ENCODE measurements at regions not wholly inside any gene's neighbourhood (a gene's known extent, or its start where the extent isn't known, plus 50 kb on each side); places are given as distances from the start of the nearest gene placed in this dataset.

DNA sequence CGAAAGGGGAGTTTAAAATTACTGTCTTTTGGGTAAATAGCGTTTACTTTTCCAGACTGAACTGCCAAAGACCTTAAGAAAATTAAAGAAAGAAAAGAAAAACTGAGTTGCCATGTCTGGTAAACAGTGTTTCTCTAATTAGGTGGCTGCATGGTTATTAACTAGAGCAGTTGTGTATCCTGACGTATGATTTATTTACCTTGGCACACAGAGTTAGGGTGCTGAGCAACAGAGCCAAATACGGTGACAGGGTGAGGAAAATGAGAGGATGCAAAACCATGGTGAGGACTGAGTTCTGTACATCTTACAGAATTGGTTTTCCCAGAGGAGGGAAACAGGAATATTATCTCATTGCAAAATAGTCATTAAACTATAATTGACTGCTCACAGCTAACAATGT is 546.4 kb upstream of the FZD8 start:
- Histone ChIP-seq H4K20me1 (ENCODE audit: insufficient read depth, low read length, poor library complexity, severe bottlenecking) (no peaks in the 10 kb centered on the region), H3K9me2 (replicated peaks; ENCODE audit: low read depth, low read length) (no peaks in the 10 kb centered on the region), H3K9ac (ENCODE audit: low read depth, low read length, poor library complexity, severe bottlenecking) (no peak overlapping the region), H3K36me3 (ENCODE audit: insufficient read depth, low read length) (no peaks in the 10 kb centered on the region), H3K4me1 (ENCODE audit: insufficient read depth, low read length, poor library complexity, severe bottlenecking) (no peaks in the 10 kb centered on the region), H3K4me3 (ENCODE audit: low read length, poor library complexity, severe bottlenecking) (no peak overlapping the region), H2AFZ (ENCODE audit: low read length) (no peak overlapping the region), H3K4me2 (ENCODE audit: low read depth, low read length, poor library complexity, severe bottlenecking) (no peak overlapping the region), H3K27me3 (ENCODE audit: insufficient read depth, low read length, poor library complexity, severe bottlenecking) (no peaks in the 10 kb centered on the region), H3K79me2 (ENCODE audit: insufficient read depth, low read length) (no peaks in the 10 kb centered on the region), H3K9me3 (ENCODE audit: insufficient read depth, low read depth, low read length) (0 out of 2 replicates have a peak, but pooled peaks cover 3% of the 10 kb centered on the region), H3F3A (ENCODE audit: low read depth) (no peaks in the 10 kb centered on the region)
- TF ChIP-seq, protein P1, sequence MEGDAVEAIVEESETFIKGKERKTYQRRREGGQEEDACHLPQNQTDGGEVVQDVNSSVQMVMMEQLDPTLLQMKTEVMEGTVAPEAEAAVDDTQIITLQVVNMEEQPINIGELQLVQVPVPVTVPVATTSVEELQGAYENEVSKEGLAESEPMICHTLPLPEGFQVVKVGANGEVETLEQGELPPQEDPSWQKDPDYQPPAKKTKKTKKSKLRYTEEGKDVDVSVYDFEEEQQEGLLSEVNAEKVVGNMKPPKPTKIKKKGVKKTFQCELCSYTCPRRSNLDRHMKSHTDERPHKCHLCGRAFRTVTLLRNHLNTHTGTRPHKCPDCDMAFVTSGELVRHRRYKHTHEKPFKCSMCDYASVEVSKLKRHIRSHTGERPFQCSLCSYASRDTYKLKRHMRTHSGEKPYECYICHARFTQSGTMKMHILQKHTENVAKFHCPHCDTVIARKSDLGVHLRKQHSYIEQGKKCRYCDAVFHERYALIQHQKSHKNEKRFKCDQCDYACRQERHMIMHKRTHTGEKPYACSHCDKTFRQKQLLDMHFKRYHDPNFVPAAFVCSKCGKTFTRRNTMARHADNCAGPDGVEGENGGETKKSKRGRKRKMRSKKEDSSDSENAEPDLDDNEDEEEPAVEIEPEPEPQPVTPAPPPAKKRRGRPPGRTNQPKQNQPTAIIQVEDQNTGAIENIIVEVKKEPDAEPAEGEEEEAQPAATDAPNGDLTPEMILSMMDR (conservative IDR thresholded peaks at IDR 0.05; ENCODE audit: low read length) = no peak
- TF ChIP-seq EZH2phosphoT487 (IDR thresholded peaks at IDR 0.05; ENCODE audit: borderline replicate concordance) = no peak

DNA sequence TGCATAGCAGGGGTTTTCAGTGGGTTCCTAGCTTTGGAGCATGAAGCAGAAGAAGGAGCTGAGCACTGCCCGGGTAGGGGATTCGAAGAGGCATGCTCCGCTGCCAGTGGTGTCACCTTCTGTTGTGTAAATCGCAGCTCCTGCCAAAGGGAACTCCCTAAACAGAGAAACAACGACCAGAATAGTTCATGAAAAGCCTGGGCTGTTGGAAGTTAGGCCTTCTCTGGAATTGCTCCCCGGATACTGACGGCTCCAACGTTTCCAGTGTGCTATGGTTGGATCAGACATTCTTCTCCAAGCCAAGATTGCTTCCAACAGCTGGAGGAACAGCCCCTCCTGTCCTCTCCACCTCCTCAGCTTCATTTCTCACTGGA is 546.0 kb upstream of the FZD8 start:
- Histone ChIP-seq H3K4me2 (ENCODE audit: low read depth, low read length, poor library complexity, severe bottlenecking) (no peak overlapping the region), H4K20me1 (ENCODE audit: insufficient read depth, low read length, poor library complexity, severe bottlenecking) (no peaks in the 10 kb centered on the region), H2AFZ (ENCODE audit: low read length) (no peak overlapping the region), H3K4me3 (ENCODE audit: low read length, poor library complexity, severe bottlenecking) (no peak overlapping the region), H3K36me3 (ENCODE audit: insufficient read depth, low read length) (no peaks in the 10 kb centered on the region), H3K9ac (ENCODE audit: low read depth, low read length, poor library complexity, severe bottlenecking) (no peak overlapping the region), H3K27me3 (ENCODE audit: insufficient read depth, low read length, poor library complexity, severe bottlenecking) (no peaks in the 10 kb centered on the region), H3F3A (ENCODE audit: low read depth) (no peaks in the 10 kb centered on the region), H3K79me2 (ENCODE audit: insufficient read depth, low read length) (no peaks in the 10 kb centered on the region), H3K9me3 (ENCODE audit: insufficient read depth, low read depth, low read length) (0 out of 2 replicates have a peak, but pooled peaks cover 3% of the 10 kb centered on the region), H3K9me2 (replicated peaks; ENCODE audit: low read depth, low read length) (no peaks in the 10 kb centered on the region), H3K4me1 (ENCODE audit: insufficient read depth, low read length, poor library complexity, severe bottlenecking) (no peaks in the 10 kb centered on the region)
- no peak for TF ChIP-seq EZH2phosphoT487 (IDR thresholded peaks at IDR 0.05; ENCODE audit: borderline replicate concordance)
- TF ChIP-seq, protein P1 (conservative IDR thresholded peaks at IDR 0.05; ENCODE audit: low read length) = no peak

DNA sequence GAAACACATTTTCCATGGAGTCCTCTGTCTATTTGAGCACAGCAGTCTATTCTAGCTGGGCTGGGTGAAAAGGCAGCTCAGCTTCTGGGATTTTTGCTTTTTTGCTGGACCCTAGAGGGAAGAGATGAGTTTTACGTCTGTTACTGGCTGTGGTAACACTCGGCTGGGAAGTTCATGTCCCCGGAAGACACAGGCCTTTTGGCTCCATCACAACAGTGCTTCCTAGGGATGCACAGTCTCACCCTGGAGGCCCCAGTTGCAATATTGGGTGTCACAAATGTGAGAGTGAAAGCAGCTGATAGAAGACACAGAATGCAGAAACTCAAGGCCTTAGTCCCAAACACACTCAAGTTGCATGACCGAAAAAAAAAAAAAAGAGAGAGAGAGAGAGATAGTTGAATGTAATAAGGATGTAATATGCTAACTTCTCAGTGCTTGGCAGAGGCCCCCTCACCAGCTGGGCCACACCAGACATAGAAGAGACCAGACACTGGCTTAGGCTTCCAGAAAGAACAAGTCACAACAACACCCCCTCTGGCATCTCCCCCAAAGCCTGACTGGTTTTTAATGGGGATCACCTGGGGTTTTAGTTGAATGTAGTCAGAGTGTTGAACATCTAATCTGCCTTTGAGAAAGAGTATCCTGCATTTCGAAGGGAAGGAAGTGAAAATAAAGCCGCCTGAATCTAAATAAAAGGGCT is 545.4 kb upstream of the FZD8 start:
- Histone ChIP-seq H3K9ac (ENCODE audit: low read depth, low read length, poor library complexity, severe bottlenecking) (no peak overlapping the region), H3K9me3 (ENCODE audit: insufficient read depth, low read depth, low read length) (0 out of 2 replicates have a peak, but pooled peaks cover 3% of the 10 kb centered on the region), H3K9me2 (replicated peaks; ENCODE audit: low read depth, low read length) (no peaks in the 10 kb centered on the region), H3K4me3 (ENCODE audit: low read length, poor library complexity, severe bottlenecking) (no peak overlapping the region), H3K27me3 (ENCODE audit: insufficient read depth, low read length, poor library complexity, severe bottlenecking) (no peaks in the 10 kb centered on the region), H4K20me1 (ENCODE audit: insufficient read depth, low read length, poor library complexity, severe bottlenecking) (no peaks in the 10 kb centered on the region), H3K4me1 (ENCODE audit: insufficient read depth, low read length, poor library complexity, severe bottlenecking) (no peaks in the 10 kb centered on the region), H3K79me2 (ENCODE audit: insufficient read depth, low read length) (no peaks in the 10 kb centered on the region), H3K36me3 (ENCODE audit: insufficient read depth, low read length) (no peaks in the 10 kb centered on the region), H3K4me2 (ENCODE audit: low read depth, low read length, poor library complexity, severe bottlenecking) (no peak overlapping the region), H3F3A (ENCODE audit: low read depth) (no peaks in the 10 kb centered on the region), H2AFZ (ENCODE audit: low read length) (no peak overlapping the region)
- TF ChIP-seq, protein P1 (conservative IDR thresholded peaks at IDR 0.05; ENCODE audit: low read length) = no peak
- TF ChIP-seq EZH2phosphoT487 (IDR thresholded peaks at IDR 0.05; ENCODE audit: borderline replicate concordance) = no peak

Data from Loucy (cell line).